Stimulated activated naive B cell treated with anti-CD40 and anti-IgM and Interleukin-4, amounts not matched to agents 10 μg/mL and 1 μg/mL and 100 μg/mL, for 72 hours (primary cell): ENCODE measurements at regions not wholly inside any gene's neighbourhood (a gene's known extent, or its start where the extent isn't known, plus 50 kb on each side); places are given as distances from the start of the nearest gene placed in this dataset.

Experiments used
- ATAC-seq, 2 donors: fragments of 150-1000 bp; cut with Tn5 transposase; replicated peaks; 2 replicates each; pipeline ENCODE4 v1.10.0; 2021; ENCODE audit warnings: moderate library complexity in 1 of 2
- DNase-seq: peaks from one replicate; pipeline ENCODE4 v3.0.0; 2021
- H3K27ac Mint-ChIP-seq: one replicate; pipeline ENCODE4 v1.8.0; 2022; ENCODE audit warnings: mild to moderate bottlenecking, mixed read lengths
- H3K27me3 Mint-ChIP-seq, 2 donors: one replicate each; pipeline ENCODE4 v1.8.0; 2022; ENCODE audit warnings: mixed read lengths in 2 of 2
- H3K36me3 Mint-ChIP-seq, 2 donors: one replicate each; pipeline ENCODE4 v1.8.0; 2022; ENCODE audit warnings: mixed read lengths in 2 of 2, mild to moderate bottlenecking in 1 of 2
- H3K4me1 Mint-ChIP-seq, 2 donors: one replicate each; pipeline ENCODE4 v1.8.0; 2022; ENCODE audit warnings: mixed read lengths in 2 of 2, mild to moderate bottlenecking in 1 of 2
- H3K4me3 Mint-ChIP-seq, 2 donors: one replicate each; pipeline ENCODE4 v1.8.0; 2022; ENCODE audit warnings: mild to moderate bottlenecking in 2 of 2, mixed read lengths in 2 of 2, moderate library complexity in 1 of 2
- H3K9me3 Mint-ChIP-seq, 2 donors: one replicate each; pipeline ENCODE4 v1.8.0; 2022; ENCODE audit warnings: mixed read lengths in 2 of 2, mild to moderate bottlenecking in 1 of 2

DNA sequence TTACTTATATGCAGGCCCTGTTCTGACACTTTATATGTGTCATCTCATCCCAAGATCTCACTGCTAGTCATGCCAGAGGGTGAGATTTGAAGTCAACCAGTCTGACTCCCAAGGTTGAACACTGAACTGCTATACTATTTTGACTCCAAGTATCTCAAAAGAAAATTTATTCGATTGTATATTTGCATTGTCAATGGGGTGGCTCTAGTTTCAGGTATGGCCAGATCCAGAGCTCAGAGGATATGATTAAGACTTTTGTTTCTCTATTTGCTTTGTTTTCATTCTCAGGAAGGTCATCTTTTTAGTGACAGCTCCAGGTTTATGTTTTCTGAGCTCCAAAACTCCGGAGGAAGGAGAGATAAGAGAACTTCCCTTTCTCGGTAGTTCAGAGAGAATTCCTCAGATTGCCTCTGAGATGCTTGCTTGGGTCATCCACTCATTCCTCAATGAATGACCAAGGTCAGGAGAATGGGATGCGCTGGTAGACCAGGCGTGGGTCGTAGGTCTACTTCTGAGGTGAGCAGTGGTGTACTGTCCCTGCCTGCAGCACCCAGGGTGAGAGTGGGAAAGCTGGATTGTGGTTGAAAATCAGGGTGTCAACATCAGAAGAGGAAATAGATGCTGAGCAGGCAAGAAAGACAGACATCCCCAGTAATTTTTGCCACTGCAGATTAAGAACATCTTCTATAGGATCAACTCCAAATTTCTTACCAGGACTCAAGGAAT is 99.3 kb downstream of the PFDN4 start:
- ATAC-seq (no peak), DNase-seq (no peak)
- Mint-ChIP-seq H3K27me3 (peaks cover 4 to 22% of the 10 kb centered on the region in 2 donors), H3K9me3 (no peaks in the 10 kb centered on the region), H3K36me3 (no peaks in the 10 kb centered on the region), H3K27ac (no peak overlapping the region), H3K4me1 (no peaks in the 10 kb centered on the region), H3K4me3 (no peak overlapping the region)

DNA sequence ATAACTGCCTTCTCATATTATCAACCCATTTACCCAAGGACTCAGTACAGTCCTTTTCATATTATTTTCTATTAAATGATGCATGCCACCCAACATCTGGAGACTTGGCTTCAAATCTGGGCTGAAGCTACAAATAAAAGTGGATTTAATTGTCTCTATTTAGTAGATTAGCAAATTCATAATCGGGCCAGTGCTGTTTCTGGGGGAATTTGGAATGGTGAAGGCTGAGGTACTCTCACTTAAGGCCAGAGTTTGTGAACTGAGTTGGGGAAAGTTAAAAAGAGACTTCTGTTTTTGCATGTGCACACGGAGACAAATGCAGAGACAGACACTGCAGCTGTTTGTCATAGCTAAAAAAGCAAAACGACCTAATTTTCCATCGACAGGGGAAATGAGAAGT is 100.9 kb downstream of the PFDN4 start:
- no peak overlapping the region for H3K27ac Mint-ChIP-seq
- H3K36me3 Mint-ChIP-seq, result no peaks in the 10 kb centered on the region
- no peak for DNase-seq
- H3K9me3 Mint-ChIP-seq, result no peaks in the 10 kb centered on the region
- H3K4me3 Mint-ChIP-seq, result no peak overlapping the region
- peaks cover 4 to 19% of the 10 kb centered on the region in 2 donors for H3K27me3 Mint-ChIP-seq
- no peaks in the 10 kb centered on the region for H3K4me1 Mint-ChIP-seq
- no peak for ATAC-seq

DNA sequence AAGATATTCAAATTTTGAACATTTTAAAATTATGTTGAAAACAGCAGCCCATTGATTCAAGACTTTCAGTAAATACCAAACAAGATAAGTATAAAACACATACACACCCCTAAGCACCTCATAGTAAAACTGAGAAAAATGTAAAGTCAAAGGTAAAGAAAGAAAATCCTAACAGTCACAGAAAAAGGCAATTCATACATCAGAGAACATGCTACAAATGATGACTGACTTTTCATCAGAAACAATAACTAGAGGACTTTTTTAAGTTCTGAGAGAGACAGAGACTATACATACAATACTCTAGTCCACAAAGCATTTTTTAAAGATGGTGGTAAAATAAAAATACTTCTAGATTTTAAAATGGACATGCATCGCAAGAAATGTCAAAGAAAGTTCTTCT is 111.0 kb downstream of the PFDN4 start:
- DNase-seq (no peak), ATAC-seq (no peak)
- H3K4me1 Mint-ChIP-seq, result no peaks in the 10 kb centered on the region
- no peaks in the 10 kb centered on the region for H3K9me3 Mint-ChIP-seq
- no peak overlapping the region for H3K4me3 Mint-ChIP-seq
- peaks cover 14 to 20% of the 10 kb centered on the region in 2 donors for H3K27me3 Mint-ChIP-seq
- H3K27ac Mint-ChIP-seq, result no peak overlapping the region
- H3K36me3 Mint-ChIP-seq, result no peaks in the 10 kb centered on the region

DNA sequence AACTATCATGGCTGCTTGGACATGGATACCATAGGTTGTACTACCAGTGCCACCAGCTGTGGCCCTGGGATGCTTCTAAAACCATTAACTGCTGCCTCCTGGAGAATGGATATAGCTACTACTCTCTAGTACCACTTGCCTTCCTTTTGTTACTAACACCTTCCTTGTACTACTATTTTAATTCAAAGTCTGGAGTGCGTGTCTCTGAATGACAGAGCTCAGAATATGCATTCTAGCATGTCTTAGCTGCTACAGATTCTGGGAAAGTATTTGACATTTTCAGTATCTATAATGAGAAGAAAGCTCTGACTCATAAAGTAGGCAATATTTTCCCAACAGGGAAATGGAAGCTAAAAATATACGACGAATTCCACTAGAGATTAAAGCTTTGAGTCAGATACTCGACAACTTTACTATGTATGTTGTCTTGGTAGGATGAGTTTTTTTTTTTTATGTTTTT is 112.3 kb downstream of the PFDN4 start:
- Mint-ChIP-seq H3K4me1 (no peaks in the 10 kb centered on the region), H3K36me3 (no peaks in the 10 kb centered on the region), H3K27ac (no peak overlapping the region), H3K27me3 (peaks cover 10 to 12% of the 10 kb centered on the region in 2 donors), H3K4me3 (no peak overlapping the region), H3K9me3 (no peaks in the 10 kb centered on the region)
- DNase-seq, result no peak
- ATAC-seq, result no peak

DNA sequence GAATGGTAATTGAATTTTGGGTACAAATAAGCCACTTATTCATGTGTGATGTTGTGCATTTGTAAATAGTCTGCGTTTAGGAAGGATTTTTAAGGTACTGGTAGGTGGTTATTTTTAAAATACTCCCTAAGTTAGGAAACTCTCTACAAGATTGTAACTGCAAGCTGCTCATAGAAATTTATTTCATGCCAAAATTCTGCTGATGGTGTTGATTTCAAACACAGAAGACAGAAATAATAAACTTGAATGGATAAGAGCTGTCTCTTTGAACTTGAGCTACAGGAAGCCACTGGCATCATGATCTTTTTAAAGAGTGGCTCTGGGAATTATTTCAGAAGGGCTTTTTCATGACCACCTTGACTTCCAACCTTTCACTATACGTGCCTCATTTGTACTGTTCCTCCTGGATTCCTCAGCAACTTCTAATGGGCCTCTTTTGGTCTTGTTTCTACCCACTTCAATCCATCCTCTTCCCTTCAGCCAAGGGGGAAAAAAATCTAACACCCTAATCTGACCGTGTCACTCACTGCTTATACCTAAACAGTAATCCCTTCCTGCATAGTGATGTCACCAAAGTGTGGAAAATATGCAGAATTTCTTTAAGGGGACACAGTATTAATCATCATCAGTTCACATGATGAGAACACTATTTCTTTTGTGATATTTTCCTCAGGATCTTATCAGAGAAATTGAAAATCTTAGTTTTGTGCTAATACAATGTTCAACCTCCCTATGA is 113.6 kb downstream of the PFDN4 start:
- no peaks in the 10 kb centered on the region for H3K36me3 Mint-ChIP-seq
- DNase-seq, result no peak
- peaks cover 8 to 10% of the 10 kb centered on the region in 2 donors for H3K27me3 Mint-ChIP-seq
- ATAC-seq, result no peak
- H3K27ac Mint-ChIP-seq, result no peak overlapping the region
- H3K4me3 Mint-ChIP-seq, result no peak overlapping the region
- H3K9me3 Mint-ChIP-seq, result no peaks in the 10 kb centered on the region
- H3K4me1 Mint-ChIP-seq, result no peaks in the 10 kb centered on the region

DNA sequence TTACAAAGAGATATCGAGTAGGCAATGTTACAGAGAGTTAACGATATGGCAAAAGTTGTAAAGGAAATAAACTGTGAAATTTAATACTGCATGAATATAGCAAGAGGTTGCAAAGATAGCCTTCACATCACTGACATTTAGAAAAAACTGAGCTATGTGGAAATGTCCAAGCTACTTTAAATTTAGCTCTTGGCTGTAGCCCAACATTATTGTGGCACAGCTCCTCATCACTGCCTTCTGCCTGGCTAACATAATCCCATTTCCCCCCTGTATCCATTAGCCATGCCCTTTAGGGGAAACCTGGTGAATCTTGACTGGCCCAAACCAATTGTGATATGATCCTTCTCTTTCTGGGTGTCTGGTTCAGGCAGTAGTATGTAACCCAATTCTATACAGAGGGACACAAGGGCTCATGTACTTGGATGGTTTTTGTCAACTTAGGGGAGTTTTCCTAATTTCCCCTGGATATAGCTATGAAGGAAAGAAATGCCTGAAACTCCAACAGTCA is 115.4 kb downstream of the PFDN4 start:
- Mint-ChIP-seq H3K9me3 (no peaks in the 10 kb centered on the region), H3K4me1 (no peaks in the 10 kb centered on the region), H3K4me3 (no peak overlapping the region), H3K36me3 (no peaks in the 10 kb centered on the region), H3K27me3 (peaks cover 8 to 16% of the 10 kb centered on the region in 2 donors), H3K27ac (no peak overlapping the region)
- no peak for DNase-seq
- ATAC-seq, result no peak

DNA sequence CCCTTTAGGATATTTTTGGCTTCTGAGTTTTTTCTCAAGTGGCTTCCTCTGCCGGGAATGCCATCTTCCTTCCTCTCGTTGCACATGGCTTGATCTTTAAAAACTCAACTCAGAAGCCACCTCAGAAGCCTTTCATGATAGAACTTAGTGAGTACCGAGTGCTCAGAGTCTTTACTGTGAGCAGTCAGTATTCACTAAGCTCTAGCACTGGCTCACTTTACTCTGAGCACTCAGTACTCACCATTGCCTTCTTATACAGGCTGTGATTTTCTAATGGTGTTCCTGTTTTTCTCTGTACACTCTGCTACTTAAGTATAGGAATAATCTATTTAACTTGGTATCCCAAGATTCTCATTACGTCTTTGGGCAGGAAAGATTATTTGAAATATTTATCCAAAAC is 116.2 kb downstream of the PFDN4 start:
- H3K27me3 Mint-ChIP-seq, result peaks cover 8 to 16% of the 10 kb centered on the region in 2 donors
- no peaks in the 10 kb centered on the region for H3K4me1 Mint-ChIP-seq
- DNase-seq (no peak), ATAC-seq (no peak)
- no peak overlapping the region for H3K4me3 Mint-ChIP-seq
- H3K27ac Mint-ChIP-seq, result no peak overlapping the region
- no peaks in the 10 kb centered on the region for H3K9me3 Mint-ChIP-seq
- H3K36me3 Mint-ChIP-seq, result no peaks in the 10 kb centered on the region

DNA sequence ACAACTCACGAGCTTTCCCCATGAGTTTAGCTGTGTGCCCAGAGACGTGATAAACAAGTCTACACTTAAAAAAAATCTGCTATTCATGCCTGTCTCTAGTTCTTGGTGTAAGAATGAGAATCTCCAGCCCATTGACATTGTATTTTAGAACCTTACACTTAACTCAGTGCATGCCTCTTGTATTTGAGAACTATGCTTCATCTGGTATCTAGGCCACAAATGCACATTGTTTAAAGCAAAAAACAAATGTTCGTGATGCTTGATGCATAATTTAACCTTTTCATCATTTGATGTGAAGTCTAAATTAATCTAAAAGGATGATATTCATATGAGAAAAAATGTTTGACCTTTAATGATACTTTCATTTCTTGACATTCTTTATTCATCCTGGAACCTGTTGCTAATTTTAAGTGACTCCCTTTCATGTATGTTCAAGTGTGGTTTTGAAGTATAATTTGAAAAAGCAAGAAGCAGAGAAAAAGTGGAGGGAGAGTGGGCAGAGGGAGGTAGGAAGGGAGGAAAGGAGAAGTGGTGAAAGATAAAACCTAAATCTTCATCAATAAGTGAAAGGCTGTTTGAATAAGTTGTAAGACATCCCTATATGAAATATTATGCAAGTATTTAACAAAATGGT is 116.9 kb downstream of the PFDN4 start:
- Mint-ChIP-seq H3K9me3 (no peaks in the 10 kb centered on the region), H3K4me3 (no peak overlapping the region), H3K27ac (no peak overlapping the region), H3K4me1 (no peaks in the 10 kb centered on the region), H3K27me3 (peaks cover 9 to 20% of the 10 kb centered on the region in 2 donors), H3K36me3 (no peaks in the 10 kb centered on the region)
- DNase-seq, result no peak
- no peak for ATAC-seq

DNA sequence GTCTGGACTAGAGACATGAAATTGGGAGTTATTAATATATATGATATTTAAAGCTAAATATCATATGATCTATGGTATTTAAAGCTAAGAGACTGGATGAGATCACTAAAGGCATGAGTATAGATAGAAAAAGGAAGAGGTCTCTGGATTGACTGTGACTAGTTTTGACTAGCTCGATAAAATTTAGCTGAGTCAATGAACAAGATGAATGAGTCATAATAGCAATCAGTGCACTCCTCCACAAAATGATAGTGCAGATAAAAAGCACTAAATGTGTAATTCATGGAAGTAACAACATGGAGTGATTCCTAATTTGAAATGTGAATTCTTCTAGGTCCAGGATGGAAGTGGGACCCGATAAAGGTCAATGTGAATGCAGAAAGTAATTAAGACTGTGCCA is 127.4 kb downstream of the PFDN4 start:
- Mint-ChIP-seq H3K36me3 (no peaks in the 10 kb centered on the region), H3K4me1 (no peaks in the 10 kb centered on the region), H3K27me3 (peaks cover 0 to 4% of the 10 kb centered on the region in 2 donors), H3K4me3 (no peak overlapping the region), H3K27ac (no peak overlapping the region), H3K9me3 (peaks cover 4 to 7% of the 10 kb centered on the region in 2 donors)
- no peak for DNase-seq
- no peak for ATAC-seq

DNA sequence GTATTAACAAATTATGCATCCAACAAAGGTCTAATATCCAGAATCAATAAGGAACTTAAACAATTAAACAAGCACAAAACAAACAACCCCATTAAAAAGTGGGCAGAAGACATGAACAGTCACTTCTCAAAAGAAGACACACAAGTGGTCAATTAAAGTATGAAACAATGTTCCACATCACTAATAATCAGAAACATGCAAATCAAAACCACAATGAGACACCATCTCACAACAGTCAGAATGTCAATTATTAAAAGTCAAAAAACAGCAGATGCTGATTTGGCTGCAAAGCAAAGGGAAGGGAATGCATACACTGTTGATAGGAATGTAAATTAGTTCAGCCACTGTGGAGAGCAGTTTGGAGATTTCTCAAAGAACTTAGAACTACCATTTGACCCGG is 129.3 kb downstream of the PFDN4 start:
- no peaks in the 10 kb centered on the region for H3K36me3 Mint-ChIP-seq
- H3K27me3 Mint-ChIP-seq, result peaks cover 0 to 4% of the 10 kb centered on the region in 2 donors
- H3K4me1 Mint-ChIP-seq, result no peaks in the 10 kb centered on the region
- no peak overlapping the region for H3K4me3 Mint-ChIP-seq
- DNase-seq, result no peak
- H3K9me3 Mint-ChIP-seq, result peaks cover 4 to 7% of the 10 kb centered on the region in 2 donors
- H3K27ac Mint-ChIP-seq, result no peak overlapping the region
- ATAC-seq, result no peak

DNA sequence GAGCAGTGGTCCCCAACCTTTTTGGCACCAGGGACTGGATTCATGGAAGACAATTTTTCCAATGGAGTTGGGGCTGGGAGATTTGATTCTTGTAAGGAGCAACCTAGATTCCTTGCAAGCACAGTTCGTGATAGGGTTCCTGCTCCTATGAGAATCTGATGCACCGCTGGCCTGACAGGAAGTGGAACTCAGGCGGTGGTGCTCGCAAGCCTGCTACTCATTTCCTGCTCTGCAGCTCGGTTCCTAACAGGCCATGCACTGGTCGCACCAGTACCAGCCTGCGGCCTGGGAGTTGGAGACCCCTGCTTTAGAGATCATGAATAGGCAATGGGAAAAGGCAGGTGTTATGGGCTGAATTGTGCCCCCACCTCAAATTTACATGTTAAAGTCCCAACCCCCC is 131.2 kb downstream of the PFDN4 start:
- no peak for ATAC-seq
- peaks cover 0 to 1% of the 10 kb centered on the region in 2 donors for H3K36me3 Mint-ChIP-seq
- peaks cover 6 to 7% of the 10 kb centered on the region in 2 donors for H3K9me3 Mint-ChIP-seq
- no peak for DNase-seq
- H3K27ac Mint-ChIP-seq, result no peak overlapping the region
- peaks cover 0 to 4% of the 10 kb centered on the region in 2 donors for H3K27me3 Mint-ChIP-seq
- no peaks in the 10 kb centered on the region for H3K4me1 Mint-ChIP-seq
- no peak overlapping the region for H3K4me3 Mint-ChIP-seq

DNA sequence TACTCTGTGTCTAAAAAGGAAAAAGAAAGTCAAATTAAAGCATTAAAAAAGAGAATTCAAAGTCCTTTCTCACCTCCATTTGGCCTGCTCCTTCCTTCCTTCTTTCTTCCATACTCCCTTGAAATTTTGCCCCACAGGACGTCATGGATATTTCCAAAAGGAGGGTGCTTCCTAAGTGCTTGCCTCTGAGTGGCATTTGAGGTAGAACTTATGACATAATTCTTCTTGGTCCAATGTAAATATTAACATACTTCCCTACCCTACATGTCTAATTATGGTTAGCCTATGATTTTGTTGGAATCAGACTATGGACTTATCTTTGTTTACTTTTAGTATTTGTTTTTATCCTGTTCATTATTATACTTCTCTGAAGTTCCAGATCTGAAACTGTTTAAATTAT is 132.3 kb downstream of the PFDN4 start:
- peaks cover 3 to 6% of the 10 kb centered on the region in 2 donors for H3K9me3 Mint-ChIP-seq
- no peaks in the 10 kb centered on the region for H3K4me1 Mint-ChIP-seq
- DNase-seq (no peak), ATAC-seq (no peak)
- no peak overlapping the region for H3K4me3 Mint-ChIP-seq
- no peak overlapping the region for H3K27ac Mint-ChIP-seq
- H3K36me3 Mint-ChIP-seq, result peaks cover 0 to 1% of the 10 kb centered on the region in 2 donors
- no peaks in the 10 kb centered on the region for H3K27me3 Mint-ChIP-seq

DNA sequence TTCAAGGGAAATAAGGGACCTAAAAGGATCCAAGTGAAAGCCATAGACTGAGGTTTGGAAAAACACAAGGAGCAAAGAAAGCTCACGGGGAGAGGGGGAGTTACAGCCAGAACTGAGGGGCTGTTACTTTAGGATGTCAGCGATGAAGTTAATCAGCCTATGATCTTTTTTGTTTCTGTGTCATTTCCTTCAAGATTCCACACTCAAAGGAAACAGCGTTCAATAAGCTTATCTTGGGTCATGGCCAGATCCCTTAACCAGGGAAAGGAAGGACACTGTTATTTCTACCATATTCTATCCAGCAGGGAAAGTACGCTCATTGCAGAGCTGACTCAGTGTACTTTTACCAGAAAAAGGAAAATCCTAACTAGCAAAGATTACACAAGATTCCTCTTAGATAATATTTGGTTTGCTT is 132.8 kb downstream of the PFDN4 start:
- Mint-ChIP-seq H3K36me3 (peaks cover 0 to 1% of the 10 kb centered on the region in 2 donors), H3K9me3 (peaks cover 3 to 6% of the 10 kb centered on the region in 2 donors), H3K4me3 (no peak overlapping the region), H3K27me3 (no peaks in the 10 kb centered on the region), H3K27ac (no peak overlapping the region), H3K4me1 (no peaks in the 10 kb centered on the region)
- no peak for ATAC-seq
- no peak for DNase-seq

DNA sequence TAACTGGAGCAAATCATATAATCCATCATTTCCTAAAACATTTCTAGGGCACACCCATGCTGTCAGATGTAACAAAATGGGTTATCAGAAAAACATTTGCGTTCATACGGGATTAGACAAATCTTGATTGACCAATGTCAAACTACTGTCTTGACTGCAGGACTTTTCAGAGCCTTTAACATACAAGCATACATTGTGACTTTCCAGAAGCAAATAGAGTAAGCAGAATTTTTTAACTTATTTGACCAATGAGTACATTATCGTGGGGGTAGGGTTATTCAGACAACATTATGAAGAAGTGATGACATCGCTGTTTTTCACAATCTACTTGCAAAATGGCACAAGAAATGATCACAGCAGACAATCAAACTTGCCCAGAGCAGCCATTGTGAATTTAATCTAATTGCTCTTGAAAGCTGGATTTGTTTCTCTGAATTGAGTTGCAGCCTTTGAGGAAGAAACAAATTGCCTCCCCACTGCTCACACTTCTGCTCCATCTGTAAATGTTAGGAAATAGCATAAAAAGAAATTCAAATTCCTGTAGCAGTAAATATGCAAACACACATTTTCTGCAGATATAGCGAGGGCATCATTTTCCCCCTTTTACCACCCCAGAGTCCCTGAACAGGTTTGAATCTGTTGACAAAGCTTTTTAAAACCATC is 133.0 kb upstream of the DOK5 start:
- no peak for ATAC-seq

More for the DNA sequence above, 133.0 kb upstream of the DOK5 start:
- Mint-ChIP-seq H3K36me3 (peaks cover 0 to 1% of the 10 kb centered on the region in 2 donors), H3K4me3 (no peak overlapping the region), H3K27me3 (no peaks in the 10 kb centered on the region), H3K27ac (no peak overlapping the region), H3K9me3 (peaks cover 4 to 9% of the 10 kb centered on the region in 2 donors), H3K4me1 (no peaks in the 10 kb centered on the region)
- DNase-seq, result no peak
